ENCODE measurements at regions not wholly inside any gene's neighbourhood (a gene's known extent, or its start where the extent isn't known, plus 50 kb on each side); places are given as distances from the start of the nearest gene placed in this dataset.

GRCh38 chr10:21060626-21061025 lies 163.5 kb upstream of the NEBL start:
- TF ChIP-seq CTCF (IDR thresholded peaks at IDR 0.05; ENCODE audit: low read depth, low read length) (no peak), EZH2phosphoT487 (IDR thresholded peaks at IDR 0.05; ENCODE audit: low read depth) (no peak)

Data from OCI-LY3 (cell line).